Mesothelial cell of epicardium (in vitro differentiated cells): ENCODE measurements at regions not wholly inside any gene's neighbourhood (a gene's known extent, or its start where the extent isn't known, plus 50 kb on each side); places are given as distances from the start of the nearest gene placed in this dataset.

ENCODE experiments used
- DNase-seq, 2 experiments: peaks; one replicate each; pipeline ENCODE4 v3.0.0; 2021; ENCODE audit warnings: low spot score in 2 of 2; ENCODE audit not compliant: unreplicated experiment in 2 of 2
- H3K27ac Mint-ChIP-seq: 2 replicates; pipeline ENCODE4 v1.8.0; 2021; ENCODE audit warnings: mixed read lengths
- H3K27me3 Mint-ChIP-seq: 2 replicates; pipeline ENCODE4 v1.8.0; 2021; ENCODE audit warnings: low read depth, mixed read lengths
- H3K36me3 Mint-ChIP-seq: 2 replicates; pipeline ENCODE4 v1.8.0; 2021; ENCODE audit warnings: mixed read lengths
- H3K4me1 Mint-ChIP-seq: 2 replicates; pipeline ENCODE4 v1.8.0; 2021; ENCODE audit warnings: mixed read lengths
- H3K4me3 Mint-ChIP-seq: 2 replicates; pipeline ENCODE4 v1.8.0; 2021; ENCODE audit warnings: mild to moderate bottlenecking, moderate library complexity, mixed read lengths
- H3K9me3 Mint-ChIP-seq: 2 replicates; pipeline ENCODE4 v1.8.0; 2021; ENCODE audit warnings: mixed read lengths
- TF ChIP-seq, protein P1 (sequence below): fragments of 200-600 bp; sonication (generic); IDR thresholded peaks from one replicate; pipeline ENCODE4 v1.5.0; 2021; ENCODE audit warnings: antibody characterized with exemption; ENCODE audit not compliant: unreplicated experiment

DNA sequence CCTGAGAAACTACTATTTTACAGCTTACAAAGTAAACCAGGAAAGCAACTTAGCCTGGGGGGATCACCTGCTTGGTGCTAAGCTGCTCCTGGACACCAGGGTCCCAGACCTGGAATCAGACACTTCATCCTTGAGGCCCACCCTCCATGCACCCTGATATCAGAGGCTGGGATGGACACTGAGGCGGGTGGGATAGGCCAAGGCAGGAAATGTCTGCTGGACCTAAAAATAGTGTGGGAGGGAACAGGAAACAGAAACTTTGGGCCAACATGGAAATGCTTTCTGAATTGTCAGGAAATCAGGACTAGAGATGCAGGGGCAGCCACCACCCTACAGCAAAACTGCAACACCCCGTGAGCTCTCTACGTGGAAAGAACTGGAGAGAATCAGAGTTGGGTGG, 101.5 kb upstream of the PODXL start:
- no peak for DNase-seq
- H3K36me3 Mint-ChIP-seq = no peaks in the 10 kb centered on the region
- TF ChIP-seq, protein P1, sequence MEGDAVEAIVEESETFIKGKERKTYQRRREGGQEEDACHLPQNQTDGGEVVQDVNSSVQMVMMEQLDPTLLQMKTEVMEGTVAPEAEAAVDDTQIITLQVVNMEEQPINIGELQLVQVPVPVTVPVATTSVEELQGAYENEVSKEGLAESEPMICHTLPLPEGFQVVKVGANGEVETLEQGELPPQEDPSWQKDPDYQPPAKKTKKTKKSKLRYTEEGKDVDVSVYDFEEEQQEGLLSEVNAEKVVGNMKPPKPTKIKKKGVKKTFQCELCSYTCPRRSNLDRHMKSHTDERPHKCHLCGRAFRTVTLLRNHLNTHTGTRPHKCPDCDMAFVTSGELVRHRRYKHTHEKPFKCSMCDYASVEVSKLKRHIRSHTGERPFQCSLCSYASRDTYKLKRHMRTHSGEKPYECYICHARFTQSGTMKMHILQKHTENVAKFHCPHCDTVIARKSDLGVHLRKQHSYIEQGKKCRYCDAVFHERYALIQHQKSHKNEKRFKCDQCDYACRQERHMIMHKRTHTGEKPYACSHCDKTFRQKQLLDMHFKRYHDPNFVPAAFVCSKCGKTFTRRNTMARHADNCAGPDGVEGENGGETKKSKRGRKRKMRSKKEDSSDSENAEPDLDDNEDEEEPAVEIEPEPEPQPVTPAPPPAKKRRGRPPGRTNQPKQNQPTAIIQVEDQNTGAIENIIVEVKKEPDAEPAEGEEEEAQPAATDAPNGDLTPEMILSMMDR = no peak
- no peaks in the 10 kb centered on the region for H3K9me3 Mint-ChIP-seq
- H3K4me1 Mint-ChIP-seq = peaks cover 9% of the 10 kb centered on the region
- no peaks in the 10 kb centered on the region for H3K27me3 Mint-ChIP-seq
- no peak overlapping the region for H3K4me3 Mint-ChIP-seq
- H3K27ac Mint-ChIP-seq = peak overlapping the region; percentile 10

DNA sequence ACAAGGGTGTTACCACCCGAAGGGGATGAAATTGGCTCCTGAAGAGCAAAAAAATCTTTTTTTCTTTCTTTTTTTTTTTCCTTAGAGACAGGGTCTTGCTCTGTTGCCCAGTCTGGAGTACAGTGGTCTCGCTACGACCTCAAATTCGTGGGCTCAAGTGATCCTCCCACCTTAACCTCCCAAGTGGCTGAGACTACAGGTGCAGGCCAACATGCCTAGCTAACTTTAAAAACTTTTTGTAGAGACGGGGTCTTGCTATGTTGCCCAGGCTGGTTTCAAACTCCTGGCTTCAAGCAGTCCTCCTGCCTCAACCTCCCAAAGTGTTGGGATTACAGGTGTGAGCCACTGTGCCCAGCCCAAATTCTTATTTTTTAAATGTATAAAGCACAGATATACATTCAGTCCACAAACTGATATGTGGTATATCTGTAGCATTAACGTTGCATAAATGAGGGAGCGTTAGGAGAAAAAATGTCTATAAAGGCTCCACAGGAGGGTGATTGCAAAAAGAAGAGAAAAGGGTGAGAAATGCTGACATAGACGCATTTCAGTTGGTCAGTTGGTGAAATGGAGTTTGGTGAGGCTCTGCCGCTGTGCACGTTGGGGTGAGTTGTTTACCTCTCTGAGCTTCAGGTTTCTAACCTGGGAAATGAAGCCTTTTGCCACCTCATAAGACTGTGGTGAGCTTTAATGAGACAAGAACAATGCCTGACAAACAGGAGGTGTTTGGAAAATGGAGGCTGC, 100.7 kb upstream of the PODXL start:
- no peak overlapping the region for H3K27ac Mint-ChIP-seq

DNA sequence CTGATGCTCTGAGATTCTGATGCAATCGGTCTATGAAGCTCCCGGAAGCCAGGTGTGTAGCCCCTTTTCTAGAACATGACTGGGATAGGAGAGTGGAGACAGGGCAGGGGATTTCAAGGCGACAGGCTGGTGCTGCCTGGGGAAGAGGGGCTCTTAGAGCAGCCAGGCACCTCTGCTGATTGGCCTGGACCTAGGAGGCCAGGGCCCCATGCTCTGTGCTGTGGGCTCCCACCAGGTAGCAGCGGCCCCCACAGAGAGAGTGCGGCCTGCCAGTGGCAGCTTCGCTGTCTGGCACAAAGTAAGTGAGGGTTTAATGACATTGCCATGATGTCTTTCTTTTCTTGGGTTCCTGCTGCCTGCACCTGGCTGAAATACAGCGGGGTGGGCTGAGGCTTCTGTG, 99.4 kb upstream of the PODXL start:
- no peaks in the 10 kb centered on the region for H3K36me3 Mint-ChIP-seq
- peaks cover 9% of the 10 kb centered on the region for H3K4me1 Mint-ChIP-seq
- H3K27ac Mint-ChIP-seq = no peak overlapping the region
- H3K4me3 Mint-ChIP-seq = no peak overlapping the region
- DNase-seq = no peak
- no peaks in the 10 kb centered on the region for H3K27me3 Mint-ChIP-seq
- TF ChIP-seq, protein P1 = no peak
- no peaks in the 10 kb centered on the region for H3K9me3 Mint-ChIP-seq

More for the DNA sequence above, 100.7 kb upstream of the PODXL start:
- Mint-ChIP-seq H3K4me3 (no peak overlapping the region), H3K9me3 (no peaks in the 10 kb centered on the region), H3K36me3 (no peaks in the 10 kb centered on the region), H3K4me1 (peaks cover 9% of the 10 kb centered on the region), H3K27me3 (no peaks in the 10 kb centered on the region)
- no peak for DNase-seq
- TF ChIP-seq, protein P1 = no peak

DNA sequence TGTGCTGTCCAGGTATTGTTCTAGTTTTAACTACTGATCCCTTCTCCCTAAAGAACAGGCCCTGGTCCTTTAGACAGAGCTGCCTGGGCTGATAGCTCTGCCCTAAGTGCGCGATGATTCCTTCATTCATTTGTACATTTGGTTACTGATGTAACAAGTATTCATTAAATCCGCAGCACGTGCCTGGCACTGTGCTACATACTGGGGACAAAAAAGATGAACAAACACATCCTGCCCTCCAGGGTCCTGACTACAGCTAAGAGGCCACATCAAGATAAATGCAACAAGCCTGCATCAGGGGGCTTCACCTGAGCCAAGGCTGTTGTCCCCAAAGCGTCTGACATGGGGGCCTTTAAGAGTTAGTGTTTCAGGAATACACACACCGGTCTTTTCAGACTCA, 99.0 kb upstream of the PODXL start:
- no peaks in the 10 kb centered on the region for H3K27me3 Mint-ChIP-seq
- TF ChIP-seq, protein P1 = no peak
- H3K27ac Mint-ChIP-seq = no peak overlapping the region

DNA sequence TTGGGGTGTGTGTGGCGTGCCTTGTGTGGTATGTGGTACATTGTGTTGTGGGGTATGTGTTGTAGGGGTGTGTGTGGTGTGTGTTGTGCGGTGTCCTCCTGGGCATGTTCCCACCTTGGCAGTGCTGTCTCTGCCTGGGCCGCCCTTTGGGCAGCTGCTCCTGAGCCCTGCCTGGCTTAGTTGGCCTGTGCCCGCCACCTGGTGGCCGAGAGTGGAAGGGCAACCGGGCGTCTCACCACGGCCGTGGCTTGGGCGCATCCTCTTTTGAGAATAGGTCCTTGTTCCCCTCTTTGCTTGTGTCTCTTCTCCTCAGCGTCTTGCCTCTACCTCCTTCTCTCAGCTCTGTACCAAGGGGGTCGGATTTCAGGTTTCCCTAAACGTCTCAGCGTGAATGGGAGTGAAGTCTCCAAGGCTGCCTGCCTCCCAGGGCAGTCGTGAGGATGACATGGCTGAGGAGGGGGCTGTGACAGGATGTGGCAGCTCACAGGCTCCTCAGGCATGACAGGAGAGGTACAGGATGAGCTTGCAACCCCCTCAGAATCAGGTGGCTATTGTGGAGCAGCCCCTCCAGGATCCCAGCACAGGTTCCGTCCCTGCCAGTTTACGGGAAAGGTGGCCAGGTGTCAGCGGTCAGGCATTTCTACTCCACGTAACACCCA, 98.4 kb upstream of the PODXL start:
- H3K27ac Mint-ChIP-seq = no peak overlapping the region
- no peak overlapping the region for H3K4me3 Mint-ChIP-seq
- no peaks in the 10 kb centered on the region for H3K9me3 Mint-ChIP-seq
- no peaks in the 10 kb centered on the region for H3K27me3 Mint-ChIP-seq
- no peaks in the 10 kb centered on the region for H3K36me3 Mint-ChIP-seq
- peaks cover 9% of the 10 kb centered on the region for H3K4me1 Mint-ChIP-seq
- DNase-seq = peak; percentile 72 to 95
- TF ChIP-seq, protein P1 = peak; percentile 94

More for the DNA sequence above, 99.0 kb upstream of the PODXL start:
- H3K36me3 Mint-ChIP-seq = no peaks in the 10 kb centered on the region
- no peaks in the 10 kb centered on the region for H3K9me3 Mint-ChIP-seq
- no peak for DNase-seq
- peaks cover 9% of the 10 kb centered on the region for H3K4me1 Mint-ChIP-seq
- no peak overlapping the region for H3K4me3 Mint-ChIP-seq
